ENCODE measurements at regions not wholly inside any gene's neighbourhood (a gene's known extent, or its start where the extent isn't known, plus 50 kb on each side); places are given as distances from the start of the nearest gene placed in this dataset.

DNA sequence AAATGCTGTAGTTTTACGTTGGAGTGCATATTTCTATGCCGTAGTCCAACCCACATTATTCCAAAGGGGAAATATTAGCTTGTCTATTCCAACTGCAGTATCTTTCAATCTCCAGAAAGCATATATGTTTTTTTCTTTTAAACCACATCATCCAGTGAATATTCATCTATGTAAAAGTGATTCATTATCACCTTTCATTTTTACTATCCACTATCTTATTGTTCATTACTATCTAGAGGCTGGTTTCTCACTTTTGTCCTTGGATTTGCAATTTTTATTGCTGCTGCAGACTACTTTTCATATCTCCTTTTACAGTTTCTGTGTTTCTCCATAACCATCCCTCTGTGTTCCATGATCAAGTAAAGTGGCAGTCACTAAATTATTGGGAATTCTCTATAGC, 1097.2 kb upstream of the TENM4 start:
- DNase-seq (ENCODE audit: low spot score) = no peak

DNA sequence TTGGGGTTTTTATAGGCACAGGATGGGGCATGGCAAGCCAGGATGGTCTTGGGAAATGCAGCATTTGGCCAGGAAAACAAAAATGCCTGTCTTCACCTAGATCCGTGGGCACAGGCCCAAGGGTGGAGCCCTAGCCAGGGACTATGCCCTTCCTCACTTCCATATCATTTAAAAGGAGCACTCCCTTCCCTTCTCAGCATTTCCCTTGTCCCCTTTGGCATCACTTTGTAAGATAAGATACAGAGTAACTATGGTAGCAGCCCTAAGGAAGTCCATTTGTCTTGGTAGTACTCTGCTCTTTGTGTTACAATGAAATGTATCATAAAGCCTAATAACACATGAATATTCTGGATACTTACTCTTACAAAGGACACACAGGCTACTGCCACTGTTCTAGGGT, 1092.6 kb upstream of the TENM4 start:
- no peak for DNase-seq (ENCODE audit: low spot score)
- Histone ChIP-seq H3K4me3 (no peak overlapping the region), H3K79me2 (no peaks in the 10 kb centered on the region), H3K27ac (no peak overlapping the region), H3K4me2 (no peak overlapping the region), H4K20me1 (ENCODE audit: insufficient read depth, poor library complexity, severe bottlenecking) (no peaks in the 10 kb centered on the region), H3K9me2 (replicated peaks; ENCODE audit: insufficient read depth) (no peaks in the 10 kb centered on the region), H2AFZ (no peak overlapping the region), H3K9me3 (ENCODE audit: low read depth) (no peaks in the 10 kb centered on the region), H3K36me3 (replicated peaks; ENCODE audit: insufficient read depth, low read depth) (no peaks in the 10 kb centered on the region), H3K27me3 (no peaks in the 10 kb centered on the region), H3K4me1 (ENCODE audit: insufficient read depth) (no peaks in the 10 kb centered on the region)
- WGBS (ENCODE audit: low lambda C conversion rate, missing lambda C conversion rate) = 100% methylated on average over 1 of the region's 1 CpG
- no peak for TF ChIP-seq EZH2phosphoT487 (IDR thresholded peaks at IDR 0.05; ENCODE audit: low read depth, severe bottlenecking, unreplicated experiment)
- TF ChIP-seq, protein P1, sequence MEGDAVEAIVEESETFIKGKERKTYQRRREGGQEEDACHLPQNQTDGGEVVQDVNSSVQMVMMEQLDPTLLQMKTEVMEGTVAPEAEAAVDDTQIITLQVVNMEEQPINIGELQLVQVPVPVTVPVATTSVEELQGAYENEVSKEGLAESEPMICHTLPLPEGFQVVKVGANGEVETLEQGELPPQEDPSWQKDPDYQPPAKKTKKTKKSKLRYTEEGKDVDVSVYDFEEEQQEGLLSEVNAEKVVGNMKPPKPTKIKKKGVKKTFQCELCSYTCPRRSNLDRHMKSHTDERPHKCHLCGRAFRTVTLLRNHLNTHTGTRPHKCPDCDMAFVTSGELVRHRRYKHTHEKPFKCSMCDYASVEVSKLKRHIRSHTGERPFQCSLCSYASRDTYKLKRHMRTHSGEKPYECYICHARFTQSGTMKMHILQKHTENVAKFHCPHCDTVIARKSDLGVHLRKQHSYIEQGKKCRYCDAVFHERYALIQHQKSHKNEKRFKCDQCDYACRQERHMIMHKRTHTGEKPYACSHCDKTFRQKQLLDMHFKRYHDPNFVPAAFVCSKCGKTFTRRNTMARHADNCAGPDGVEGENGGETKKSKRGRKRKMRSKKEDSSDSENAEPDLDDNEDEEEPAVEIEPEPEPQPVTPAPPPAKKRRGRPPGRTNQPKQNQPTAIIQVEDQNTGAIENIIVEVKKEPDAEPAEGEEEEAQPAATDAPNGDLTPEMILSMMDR (IDR thresholded peaks at IDR 0.05; ENCODE audit: poor library complexity) = no peak
- TF ChIP-seq EZH2 (IDR thresholded peaks at IDR 0.05; ENCODE audit: borderline replicate concordance) = no peak

More for the DNA sequence above, 1097.2 kb upstream of the TENM4 start:
- 94% methylated on average over 2 of the region's 2 CpGs for WGBS (ENCODE audit: low lambda C conversion rate, missing lambda C conversion rate)
- Histone ChIP-seq H3K27me3 (no peaks in the 10 kb centered on the region), H3K4me1 (ENCODE audit: insufficient read depth) (no peaks in the 10 kb centered on the region), H3K4me3 (no peak overlapping the region), H3K9me2 (replicated peaks; ENCODE audit: insufficient read depth) (no peaks in the 10 kb centered on the region), H3K36me3 (replicated peaks; ENCODE audit: insufficient read depth, low read depth) (no peaks in the 10 kb centered on the region), H4K20me1 (ENCODE audit: insufficient read depth, poor library complexity, severe bottlenecking) (no peaks in the 10 kb centered on the region), H3K4me2 (no peak overlapping the region), H3K27ac (no peak overlapping the region), H3K79me2 (no peaks in the 10 kb centered on the region), H3K9me3 (ENCODE audit: low read depth) (no peaks in the 10 kb centered on the region), H2AFZ (no peak overlapping the region)
- no peak for TF ChIP-seq EZH2phosphoT487 (IDR thresholded peaks at IDR 0.05; ENCODE audit: low read depth, severe bottlenecking, unreplicated experiment)
- no peak for TF ChIP-seq EZH2 (IDR thresholded peaks at IDR 0.05; ENCODE audit: borderline replicate concordance)
- TF ChIP-seq, protein P1 (IDR thresholded peaks at IDR 0.05; ENCODE audit: poor library complexity) = no peak

DNA sequence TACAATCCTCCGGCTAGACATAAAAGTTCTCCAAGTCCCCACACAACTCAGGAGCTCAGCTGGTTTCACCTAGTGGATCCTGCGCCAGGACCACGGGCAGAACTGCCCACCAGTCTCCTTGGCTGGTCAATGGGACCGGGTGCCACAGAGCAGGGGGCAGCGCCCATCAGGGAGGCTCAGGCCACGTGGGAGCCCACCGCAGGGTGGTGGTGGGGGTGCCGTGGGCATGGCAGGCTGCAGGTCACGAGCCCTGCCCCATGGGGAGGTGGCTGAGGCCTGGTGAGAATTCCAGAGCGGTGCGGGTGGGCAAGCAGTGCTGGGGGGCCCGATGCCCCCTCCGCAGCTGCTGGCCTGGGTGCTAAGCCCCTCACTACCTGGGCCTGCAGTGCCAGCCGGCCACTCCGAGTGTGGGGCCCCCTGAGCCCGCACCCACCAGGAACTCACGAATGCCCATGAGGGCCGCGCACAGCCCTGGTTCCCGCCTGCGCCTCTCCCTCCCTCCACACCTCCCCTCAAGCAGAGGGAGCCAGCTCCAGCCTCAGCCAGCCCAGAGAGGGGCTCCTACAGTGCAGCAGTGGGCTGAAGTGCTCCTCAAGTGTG, 1091.9 kb upstream of the TENM4 start:
- Histone ChIP-seq H3K36me3 (replicated peaks; ENCODE audit: insufficient read depth, low read depth) (no peaks in the 10 kb centered on the region), H4K20me1 (ENCODE audit: insufficient read depth, poor library complexity, severe bottlenecking) (no peaks in the 10 kb centered on the region), H3K4me1 (ENCODE audit: insufficient read depth) (no peaks in the 10 kb centered on the region), H3K9me3 (ENCODE audit: low read depth) (no peaks in the 10 kb centered on the region), H2AFZ (no peak overlapping the region), H3K9me2 (replicated peaks; ENCODE audit: insufficient read depth) (no peaks in the 10 kb centered on the region), H3K4me3 (no peak overlapping the region), H3K27ac (no peak overlapping the region), H3K27me3 (no peaks in the 10 kb centered on the region), H3K79me2 (no peaks in the 10 kb centered on the region), H3K4me2 (no peak overlapping the region)
- 95% methylated on average over 16 of the region's 21 CpGs for WGBS (ENCODE audit: low lambda C conversion rate, missing lambda C conversion rate)
- no peak for TF ChIP-seq EZH2 (IDR thresholded peaks at IDR 0.05; ENCODE audit: borderline replicate concordance)
- no peak for TF ChIP-seq EZH2phosphoT487 (IDR thresholded peaks at IDR 0.05; ENCODE audit: low read depth, severe bottlenecking, unreplicated experiment)
- no peak for DNase-seq (ENCODE audit: low spot score)

DNA sequence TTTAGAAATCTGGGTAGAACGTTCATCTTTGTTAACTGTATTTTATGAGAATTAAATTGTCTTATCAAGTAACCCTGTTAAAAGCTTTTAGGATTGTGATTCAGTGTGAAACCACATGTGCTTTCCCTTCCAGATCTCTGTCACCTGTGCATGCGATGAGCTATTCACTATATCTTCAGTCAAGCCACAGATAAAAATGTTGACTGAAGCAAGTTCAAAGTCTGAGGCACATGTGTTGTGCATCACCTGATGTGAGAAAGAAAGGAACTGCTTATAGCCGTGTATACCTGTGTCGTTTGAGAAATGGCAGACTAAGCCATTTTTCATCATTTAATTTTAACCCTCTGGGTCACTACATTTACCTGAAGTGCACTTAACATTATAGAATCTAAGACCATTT, 1088.9 kb upstream of the TENM4 start:
- no peak for TF ChIP-seq EZH2phosphoT487 (IDR thresholded peaks at IDR 0.05; ENCODE audit: low read depth, severe bottlenecking, unreplicated experiment)
- TF ChIP-seq, protein P1 (IDR thresholded peaks at IDR 0.05; ENCODE audit: poor library complexity) = no peak
- no peak for TF ChIP-seq EZH2 (IDR thresholded peaks at IDR 0.05; ENCODE audit: borderline replicate concordance)
- no peaks in the 10 kb centered on the region for H3K27me3 ChIP-seq
- no peaks in the 10 kb centered on the region for H3K9me2 ChIP-seq (replicated peaks; ENCODE audit: insufficient read depth)
- peak overlapping the region; percentile 77 for H3K27ac ChIP-seq
- no peak overlapping the region for H3K4me3 ChIP-seq
- H3K9me3 ChIP-seq (ENCODE audit: low read depth) = no peaks in the 10 kb centered on the region
- no peaks in the 10 kb centered on the region for H3K79me2 ChIP-seq
- peak; percentile 66 for DNase-seq (ENCODE audit: low spot score)
- H2AFZ ChIP-seq = no peak overlapping the region
- no peaks in the 10 kb centered on the region for H3K36me3 ChIP-seq (replicated peaks; ENCODE audit: insufficient read depth, low read depth)
- WGBS (ENCODE audit: low lambda C conversion rate, missing lambda C conversion rate) = 39% methylated on average over 4 of the region's 4 CpGs
- H3K4me1 ChIP-seq (ENCODE audit: insufficient read depth) = no peaks in the 10 kb centered on the region
- no peaks in the 10 kb centered on the region for H4K20me1 ChIP-seq (ENCODE audit: insufficient read depth, poor library complexity, severe bottlenecking)
- H3K4me2 ChIP-seq = no peak overlapping the region
